GM19455 (cell line): ENCODE measurements at regions not wholly inside any gene's neighbourhood (a gene's known extent, or its start where the extent isn't known, plus 50 kb on each side); places are given as distances from the start of the nearest gene placed in this dataset.
"Not testable (repeated sequence)": the region's sequence is repeated elsewhere in the genome, so short reads cannot be mapped to it uniquely, and the experiment has no call there.

Experiments used
- ATAC-seq: cut with Tn5 transposase; IDR thresholded peaks from one replicate; pipeline ENCODE4 v1.9.1; 2021; ENCODE audit not compliant: unreplicated experiment

- ATAC-seq, result not testable (repeated sequence)
Measured at GRCh38 chr6:120931520-120932180, 402.6 kb downstream of the TBC1D32 start.

DNA sequence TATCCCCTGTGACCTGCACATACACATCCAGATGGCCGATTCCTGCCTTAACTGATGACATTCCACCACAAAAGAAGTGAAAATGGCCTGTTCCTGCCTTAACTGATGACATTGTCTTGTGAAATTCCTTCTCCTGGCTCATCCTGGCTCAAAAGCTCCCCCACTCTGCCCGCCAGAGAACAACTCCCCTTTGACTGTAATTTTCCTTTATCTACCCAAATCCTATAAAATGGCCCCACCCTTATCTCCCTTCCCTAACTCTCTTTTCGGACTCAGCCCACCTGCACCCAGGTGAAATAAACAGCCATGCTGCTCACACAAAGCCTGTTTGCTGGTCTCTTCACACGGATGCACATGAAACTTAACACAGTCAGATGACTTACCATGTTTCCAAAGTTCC, 403.8 kb downstream of the TBC1D32 start:
- ATAC-seq, result not testable (repeated sequence)

- ATAC-seq, result no peak
Measured at GRCh38 chr6:120924214-120924613, 410.1 kb downstream of the TBC1D32 start.

DNA sequence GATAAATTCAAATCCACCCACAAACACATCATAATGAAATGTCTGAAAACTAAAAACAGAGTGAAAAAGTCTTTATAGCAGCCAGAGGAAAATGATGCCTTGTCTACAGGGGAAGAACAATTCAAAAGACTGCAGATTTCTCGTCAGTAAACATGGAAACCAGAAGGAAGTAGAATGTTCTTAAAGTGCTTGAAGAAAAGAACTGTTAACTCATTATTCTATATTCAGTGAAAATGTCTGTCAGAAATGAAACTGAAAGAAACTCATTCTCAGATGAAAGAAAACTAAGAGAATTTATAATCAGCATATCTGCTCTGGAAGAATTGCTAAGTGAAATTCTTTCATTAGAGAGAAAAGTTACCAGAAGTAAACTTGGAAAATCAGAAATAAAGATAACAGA, 416.1 kb downstream of the TBC1D32 start:
- ATAC-seq, result no peak

DNA sequence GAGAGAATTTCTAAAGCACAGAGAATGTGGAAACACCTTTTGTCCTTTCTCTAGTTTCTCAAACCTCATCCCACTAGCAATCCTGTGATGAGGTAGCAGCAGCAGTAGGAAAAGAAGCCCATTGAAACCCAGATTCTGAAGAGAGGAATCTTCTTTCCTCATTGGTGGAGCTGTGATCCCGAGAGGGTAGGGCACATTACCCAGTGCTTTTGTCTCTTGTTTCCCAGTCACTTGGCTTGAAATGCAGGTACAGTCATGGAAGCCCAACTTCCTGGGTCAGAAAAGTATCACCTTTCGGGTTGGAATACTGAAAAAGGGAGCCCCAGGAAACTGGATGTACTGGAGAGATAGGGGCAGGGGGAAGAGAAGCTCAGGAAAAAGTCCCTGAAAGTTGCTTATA, 417.4 kb downstream of the TBC1D32 start:
- ATAC-seq, result no peak

DNA sequence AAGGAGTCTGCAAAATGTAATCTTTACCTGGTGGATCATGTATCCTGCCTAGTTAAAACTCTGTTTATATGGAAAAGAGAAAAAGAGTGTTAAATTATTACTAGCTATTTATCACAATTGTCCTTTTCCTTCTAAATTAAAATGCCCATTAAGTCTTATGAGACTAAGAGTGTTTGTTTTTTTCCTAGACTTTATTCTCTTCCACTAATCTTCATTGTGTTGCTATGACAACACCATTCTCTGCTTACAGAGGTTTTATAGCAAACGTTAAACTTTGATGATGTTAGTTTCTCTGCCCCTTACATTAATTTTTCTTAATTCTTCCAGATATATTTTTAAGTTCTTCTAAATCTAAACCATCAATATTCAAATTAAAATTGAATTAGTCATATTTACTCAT, 420.8 kb downstream of the TBC1D32 start:
- no peak for ATAC-seq

GRCh38 chr6:120908767-120909166, 425.5 kb downstream of the TBC1D32 start:
- ATAC-seq, result no peak

DNA sequence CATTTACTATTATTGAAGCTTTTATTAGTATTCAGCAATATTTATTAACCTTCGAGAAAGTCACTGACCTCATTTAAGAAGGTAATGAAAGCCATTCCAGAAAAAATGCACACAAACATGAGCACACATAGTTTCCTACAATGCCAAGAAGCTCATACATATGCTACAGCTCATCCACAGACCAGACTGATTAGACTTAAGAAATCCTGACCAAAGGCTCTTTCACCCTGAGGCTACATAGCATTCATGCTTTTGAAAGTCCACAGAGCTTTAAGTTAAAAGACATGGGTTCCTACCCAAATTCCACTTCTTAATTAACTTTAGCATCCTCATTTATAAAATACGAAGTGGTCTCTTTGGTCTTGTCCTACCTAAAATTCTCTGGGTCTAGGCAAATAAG, 430.4 kb downstream of the TBC1D32 start:
- ATAC-seq, result no peak

GRCh38 chr6:120899932-120900331, 434.3 kb downstream of the TBC1D32 start:
- no peak for ATAC-seq

DNA sequence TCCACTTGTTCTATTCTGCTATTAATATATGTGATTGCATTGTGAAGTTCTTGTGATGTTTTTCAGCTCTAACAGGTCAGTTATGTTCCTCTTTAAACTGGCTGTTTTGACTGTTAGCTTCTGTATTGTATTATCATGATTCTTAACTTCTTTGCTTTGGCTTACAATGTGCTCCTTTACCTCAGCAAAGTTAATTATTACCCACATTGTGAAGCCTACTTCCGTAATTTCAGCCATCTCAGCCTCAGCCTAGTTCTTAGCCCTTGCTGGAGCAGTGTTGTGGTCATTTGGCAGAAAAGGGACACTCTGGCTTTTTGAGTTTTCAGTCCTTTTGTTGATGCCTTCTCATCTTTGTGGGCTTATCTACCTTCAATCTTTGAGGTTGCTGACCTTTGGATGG, 440.2 kb downstream of the TBC1D32 start:
- ATAC-seq, result no peak

DNA sequence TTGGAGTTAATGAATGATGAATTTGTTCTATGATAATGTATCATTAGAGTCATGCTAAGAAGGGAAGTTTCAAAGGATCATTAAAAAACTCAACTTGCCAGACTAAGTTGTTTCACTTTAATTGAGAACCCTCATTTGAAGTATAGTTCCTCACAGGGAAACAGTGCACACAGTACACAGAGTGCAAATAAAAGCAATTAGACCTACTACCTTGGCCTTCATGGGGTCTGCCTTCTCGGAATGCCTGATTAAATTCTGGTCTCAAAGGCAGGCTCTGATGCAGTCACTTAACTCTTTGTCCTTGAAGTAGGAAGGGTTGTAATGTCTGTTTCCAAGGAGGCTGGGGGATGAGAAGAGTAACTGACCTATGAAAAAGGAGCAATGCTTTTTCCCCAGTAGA, 457.3 kb downstream of the TBC1D32 start:
- ATAC-seq, result no peak

DNA sequence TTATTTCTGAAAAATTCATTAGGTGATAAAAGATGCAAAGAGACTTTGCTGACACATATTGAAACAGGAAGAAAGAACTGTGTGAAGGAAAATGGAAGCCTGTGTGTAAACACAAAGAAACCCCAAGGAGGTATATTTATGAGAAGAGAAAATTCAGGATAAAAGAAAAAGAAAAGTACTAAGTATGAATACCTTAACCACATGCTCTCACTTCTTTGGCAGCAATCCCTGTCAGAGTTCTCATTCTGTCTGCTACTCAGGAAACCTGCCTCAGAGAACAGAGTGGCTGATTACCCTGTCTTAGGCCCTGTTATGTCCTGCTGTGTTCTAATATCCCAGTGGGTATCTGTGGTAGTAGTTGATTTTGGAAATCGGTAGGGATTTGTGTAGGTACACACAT, 457.9 kb downstream of the TBC1D32 start:
- ATAC-seq, result no peak

GRCh38 chr6:120875900-120876299, 458.4 kb downstream of the TBC1D32 start:
- no peak for ATAC-seq

- no peak for ATAC-seq
Measured at GRCh38 chr6:120874422-120874821, 459.9 kb downstream of the TBC1D32 start.

DNA sequence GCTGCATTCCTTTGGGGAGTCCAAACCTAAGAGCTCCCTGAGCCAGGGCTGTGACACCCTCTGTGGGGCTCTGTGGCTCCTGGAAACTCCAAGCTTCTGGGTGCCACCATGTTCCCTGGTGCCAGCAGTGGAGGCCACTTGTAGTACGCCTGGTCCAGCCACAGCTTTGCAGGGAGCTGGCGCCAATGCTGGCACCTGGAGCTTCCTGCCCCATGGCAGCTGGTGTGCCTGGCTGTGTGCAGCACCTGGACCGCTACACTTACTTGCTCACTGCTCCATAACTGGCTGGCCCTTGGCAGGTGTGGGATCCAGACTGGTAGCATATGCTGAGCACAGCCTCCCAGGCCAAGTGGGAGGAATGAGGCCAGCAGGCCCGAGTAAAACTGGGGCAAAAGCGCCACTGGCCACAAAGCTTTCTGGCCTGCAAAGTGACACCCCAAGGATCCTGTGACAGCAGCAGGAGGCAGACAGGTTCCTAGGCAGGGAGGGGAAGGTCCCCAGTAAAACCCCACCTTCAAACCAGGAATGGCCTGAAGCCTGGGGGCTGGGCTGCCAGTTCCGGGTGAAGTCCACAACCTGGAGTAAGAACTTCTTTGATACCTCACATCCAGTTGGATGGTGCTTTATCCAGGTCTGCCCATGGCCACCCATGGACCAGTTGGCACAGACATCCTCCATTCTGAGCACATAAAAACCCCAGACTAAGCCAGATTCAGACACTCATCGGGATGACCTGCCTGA, 461.0 kb downstream of the TBC1D32 start:
- no peak for ATAC-seq

GRCh38 chr6:120872262-120872578, 462.1 kb downstream of the TBC1D32 start:
- ATAC-seq, result no peak

DNA sequence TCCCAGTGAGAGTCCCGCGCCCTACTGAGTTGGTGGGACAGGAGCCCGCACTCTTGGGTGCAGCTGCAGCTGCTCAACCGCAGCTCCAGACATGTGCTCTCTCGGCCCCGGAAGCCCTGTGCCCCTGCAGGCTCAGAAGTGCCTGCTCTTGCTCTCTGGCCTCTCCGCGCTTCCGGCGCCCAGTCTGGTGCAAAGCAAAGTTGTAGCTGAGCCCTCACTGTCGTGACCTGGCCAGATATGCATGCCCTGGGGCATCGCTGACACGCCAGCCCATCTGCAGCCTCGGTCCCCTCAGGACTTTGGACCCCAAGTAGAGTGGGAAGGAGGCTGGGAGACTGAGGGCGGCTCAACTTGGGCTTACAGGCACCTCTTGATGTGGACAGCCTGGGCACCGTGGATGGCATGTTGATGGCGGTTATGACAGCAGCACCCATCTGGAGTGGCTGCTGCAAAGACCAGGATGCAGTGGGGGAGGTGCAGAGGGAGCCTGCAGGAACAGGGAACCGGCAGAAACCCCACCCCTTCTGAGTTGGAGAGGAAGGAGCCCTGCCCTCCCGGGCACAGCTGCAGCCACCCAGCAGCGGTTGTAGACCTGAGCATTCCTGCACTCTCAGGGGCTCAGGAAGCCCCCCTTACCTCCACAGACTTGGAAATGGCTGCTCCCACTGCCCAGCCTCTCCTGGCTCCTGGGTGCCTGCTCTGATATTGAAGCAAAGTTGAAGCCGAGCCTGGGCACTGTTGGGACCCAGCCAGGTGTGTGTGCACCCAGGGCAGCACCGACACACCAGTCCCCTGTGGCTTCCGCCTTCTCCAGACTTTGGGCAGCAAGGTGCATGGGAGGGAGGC, 462.6 kb downstream of the TBC1D32 start:
- no peak for ATAC-seq

DNA sequence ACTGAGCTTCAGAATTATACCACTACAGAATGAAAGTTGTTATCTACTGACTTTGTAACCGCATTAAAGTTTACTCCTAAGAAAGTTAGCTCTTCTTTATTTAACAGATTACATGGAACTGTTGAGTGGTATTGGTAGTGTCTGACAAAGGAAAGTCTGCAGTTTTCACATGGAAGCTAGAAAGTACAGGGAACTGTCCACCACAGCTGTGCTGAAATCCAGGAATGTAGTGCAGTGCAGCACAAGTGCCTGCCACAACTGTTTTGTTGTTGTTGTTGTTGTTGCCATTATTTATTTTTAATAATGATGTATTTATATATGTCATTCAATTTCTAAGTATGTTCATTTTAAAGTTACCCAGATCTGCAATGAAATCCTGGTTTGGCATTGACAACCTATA, 464.9 kb downstream of the TBC1D32 start:
- no peak for ATAC-seq

- no peak for ATAC-seq
Measured at GRCh38 chr6:120857422-120857821, 476.9 kb downstream of the TBC1D32 start.

DNA sequence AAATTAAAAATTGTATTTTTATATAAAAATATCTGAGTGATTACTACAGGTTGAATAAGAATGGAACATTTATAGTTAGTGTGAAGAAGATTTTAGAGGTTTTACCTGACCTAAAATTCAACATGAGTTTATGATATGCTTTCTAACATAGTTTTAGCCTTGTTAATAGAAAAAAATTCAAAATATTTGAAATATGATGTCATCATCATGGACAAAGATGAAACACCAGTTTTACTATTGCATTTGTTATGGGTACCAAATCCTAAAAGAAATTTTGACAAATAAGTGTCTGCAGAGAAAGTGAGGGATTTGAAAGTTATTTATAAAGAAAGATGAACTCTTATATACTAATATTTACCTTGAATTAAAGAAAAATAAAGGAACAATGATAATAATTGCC, 479.7 kb downstream of the TBC1D32 start:
- no peak for ATAC-seq

- ATAC-seq, result no peak
Measured at GRCh38 chr6:120853489-120853888, 480.8 kb downstream of the TBC1D32 start.

GRCh38 chr6:120852293-120852849, 481.9 kb downstream of the TBC1D32 start:
- ATAC-seq, result no peak
